ENCODE measurements at regions not wholly inside any gene's neighbourhood (a gene's known extent, or its start where the extent isn't known, plus 50 kb on each side); places are given as distances from the start of the nearest gene placed in this dataset.
A peak's percentile ranks its signal among the peaks of the same experiment; 100 is the strongest.

DNA sequence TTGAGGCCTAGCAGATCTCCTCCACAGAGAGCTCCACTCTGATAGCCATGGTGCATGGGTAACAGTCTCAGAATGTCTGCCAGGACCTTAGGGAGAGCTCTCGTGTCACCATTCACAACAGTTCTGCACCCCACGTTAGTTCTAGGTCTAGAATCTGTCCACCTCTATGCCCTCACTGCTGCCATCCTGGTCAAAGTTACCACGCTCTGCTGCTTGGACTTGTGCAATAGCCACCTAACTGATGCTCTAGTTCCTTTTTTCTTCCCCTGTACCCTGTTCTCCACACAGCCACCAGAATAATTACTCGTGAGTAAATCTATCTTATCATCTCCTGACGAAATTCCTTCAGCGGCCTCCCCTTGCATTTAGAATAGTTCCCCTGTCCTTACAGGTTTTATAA, 268.8 kb upstream of the GATB start:
- Histone ChIP-seq H3K27ac (no peak overlapping the region), H3K4me1 (peaks cover 0 to 14% of the 10 kb centered on the region in 2 donors), H3K27me3 (no peaks in the 10 kb centered on the region), H3K4me3 (no peak overlapping the region), H3K9me3 (no peaks in the 10 kb centered on the region), H3K36me3 (no peaks in the 10 kb centered on the region)
- TF ChIP-seq, protein P1, sequence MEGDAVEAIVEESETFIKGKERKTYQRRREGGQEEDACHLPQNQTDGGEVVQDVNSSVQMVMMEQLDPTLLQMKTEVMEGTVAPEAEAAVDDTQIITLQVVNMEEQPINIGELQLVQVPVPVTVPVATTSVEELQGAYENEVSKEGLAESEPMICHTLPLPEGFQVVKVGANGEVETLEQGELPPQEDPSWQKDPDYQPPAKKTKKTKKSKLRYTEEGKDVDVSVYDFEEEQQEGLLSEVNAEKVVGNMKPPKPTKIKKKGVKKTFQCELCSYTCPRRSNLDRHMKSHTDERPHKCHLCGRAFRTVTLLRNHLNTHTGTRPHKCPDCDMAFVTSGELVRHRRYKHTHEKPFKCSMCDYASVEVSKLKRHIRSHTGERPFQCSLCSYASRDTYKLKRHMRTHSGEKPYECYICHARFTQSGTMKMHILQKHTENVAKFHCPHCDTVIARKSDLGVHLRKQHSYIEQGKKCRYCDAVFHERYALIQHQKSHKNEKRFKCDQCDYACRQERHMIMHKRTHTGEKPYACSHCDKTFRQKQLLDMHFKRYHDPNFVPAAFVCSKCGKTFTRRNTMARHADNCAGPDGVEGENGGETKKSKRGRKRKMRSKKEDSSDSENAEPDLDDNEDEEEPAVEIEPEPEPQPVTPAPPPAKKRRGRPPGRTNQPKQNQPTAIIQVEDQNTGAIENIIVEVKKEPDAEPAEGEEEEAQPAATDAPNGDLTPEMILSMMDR (IDR thresholded peaks at IDR 0.05): no peak
- DNase-seq (ENCODE audit: low spot score): no peak

DNA sequence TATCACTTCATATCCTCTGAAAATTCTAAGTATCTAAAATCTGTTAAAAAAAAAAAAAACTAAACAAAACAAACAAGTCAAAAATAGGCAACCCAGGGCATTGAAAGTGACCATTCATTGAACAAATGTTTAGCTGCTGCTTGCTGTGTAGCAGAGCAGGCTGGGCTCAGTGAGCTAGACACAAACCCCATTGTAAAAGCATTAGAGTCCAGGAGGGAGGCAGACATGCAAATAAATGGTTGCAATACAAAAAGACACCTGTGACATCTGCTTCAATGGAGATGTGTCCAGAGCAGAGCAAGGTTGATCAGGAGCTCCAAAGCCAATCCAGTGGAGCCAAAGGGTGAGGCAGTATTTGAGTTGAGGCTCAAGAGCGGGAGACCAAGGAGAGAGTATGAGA, 267.3 kb upstream of the GATB start:
- Histone ChIP-seq H3K4me3 (no peak overlapping the region), H3K4me1 (peaks cover 0 to 21% of the 10 kb centered on the region in 2 donors), H3K27me3 (no peaks in the 10 kb centered on the region), H3K36me3 (no peaks in the 10 kb centered on the region), H3K27ac (no peak overlapping the region), H3K9me3 (no peaks in the 10 kb centered on the region)
- TF ChIP-seq, protein P1 (IDR thresholded peaks at IDR 0.05): no peak
- DNase-seq (ENCODE audit: low spot score): no peak

DNA sequence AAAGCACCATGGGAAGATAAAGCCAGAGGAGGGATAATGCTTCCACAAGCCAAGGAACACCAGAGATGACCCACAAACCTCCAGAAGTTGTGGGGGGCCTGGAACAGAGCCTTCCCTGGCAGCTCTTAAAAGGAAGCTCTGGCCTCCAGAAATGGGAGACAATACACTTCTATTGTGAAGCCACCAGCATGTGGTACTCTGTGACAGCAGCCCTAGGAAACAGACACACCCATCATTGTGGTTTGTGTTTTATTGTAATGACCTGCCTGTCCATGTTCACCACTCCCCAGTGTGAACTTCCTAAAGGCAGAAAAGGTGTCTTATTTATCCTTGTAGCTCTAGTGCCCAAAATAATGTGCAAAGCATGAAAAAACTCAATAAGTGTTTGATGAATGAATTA, 264.1 kb upstream of the GATB start:
- H3K27me3 ChIP-seq: no peaks in the 10 kb centered on the region
- DNase-seq (ENCODE audit: low spot score): no peak
- no peaks in the 10 kb centered on the region for H3K9me3 ChIP-seq
- H3K36me3 ChIP-seq: no peaks in the 10 kb centered on the region
- H3K4me1 ChIP-seq: peaks cover 0 to 22% of the 10 kb centered on the region in 2 donors
- TF ChIP-seq, protein P1 (IDR thresholded peaks at IDR 0.05): no peak
- no peak overlapping the region for H3K4me3 ChIP-seq
- no peak overlapping the region for H3K27ac ChIP-seq

GRCh38 chr4:152023674-152024073, 262.9 kb upstream of the GATB start:
- Histone ChIP-seq H3K27ac (no peak overlapping the region), H3K9me3 (no peaks in the 10 kb centered on the region), H3K4me3 (no peak overlapping the region), H3K4me1 (peaks cover 0 to 22% of the 10 kb centered on the region in 2 donors), H3K36me3 (no peaks in the 10 kb centered on the region), H3K27me3 (no peaks in the 10 kb centered on the region)
- DNase-seq (ENCODE audit: low spot score): no peak
- TF ChIP-seq, protein P1 (IDR thresholded peaks at IDR 0.05): no peak

DNA sequence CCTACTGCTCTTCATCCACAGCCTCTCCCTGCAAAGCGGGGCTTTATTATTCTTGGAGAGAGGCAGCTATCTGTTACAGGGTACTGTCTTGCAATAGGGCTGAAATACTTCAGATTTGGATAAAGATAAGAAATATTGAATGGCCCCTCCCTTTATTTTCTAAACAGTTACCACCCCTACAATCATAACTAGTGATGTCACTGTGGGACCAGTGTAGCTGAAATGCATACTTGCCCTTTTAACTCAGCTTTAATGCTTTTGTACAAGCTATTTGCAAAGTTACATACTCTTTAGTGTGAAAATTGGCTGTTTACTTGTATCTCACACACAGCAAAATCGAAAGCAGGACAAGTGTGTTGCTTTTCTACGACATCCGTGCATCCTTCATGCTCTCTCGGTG, 261.7 kb upstream of the GATB start:
- DNase-seq (ENCODE audit: low spot score): no peak
- Histone ChIP-seq H3K9me3 (no peaks in the 10 kb centered on the region), H3K27me3 (no peaks in the 10 kb centered on the region), H3K36me3 (no peaks in the 10 kb centered on the region), H3K27ac (peak overlapping the region; percentile 8 to 41), H3K4me1 (peaks cover 0 to 22% of the 10 kb centered on the region in 2 donors), H3K4me3 (no peak overlapping the region)
- TF ChIP-seq, protein P1 (IDR thresholded peaks at IDR 0.05): no peak

DNA sequence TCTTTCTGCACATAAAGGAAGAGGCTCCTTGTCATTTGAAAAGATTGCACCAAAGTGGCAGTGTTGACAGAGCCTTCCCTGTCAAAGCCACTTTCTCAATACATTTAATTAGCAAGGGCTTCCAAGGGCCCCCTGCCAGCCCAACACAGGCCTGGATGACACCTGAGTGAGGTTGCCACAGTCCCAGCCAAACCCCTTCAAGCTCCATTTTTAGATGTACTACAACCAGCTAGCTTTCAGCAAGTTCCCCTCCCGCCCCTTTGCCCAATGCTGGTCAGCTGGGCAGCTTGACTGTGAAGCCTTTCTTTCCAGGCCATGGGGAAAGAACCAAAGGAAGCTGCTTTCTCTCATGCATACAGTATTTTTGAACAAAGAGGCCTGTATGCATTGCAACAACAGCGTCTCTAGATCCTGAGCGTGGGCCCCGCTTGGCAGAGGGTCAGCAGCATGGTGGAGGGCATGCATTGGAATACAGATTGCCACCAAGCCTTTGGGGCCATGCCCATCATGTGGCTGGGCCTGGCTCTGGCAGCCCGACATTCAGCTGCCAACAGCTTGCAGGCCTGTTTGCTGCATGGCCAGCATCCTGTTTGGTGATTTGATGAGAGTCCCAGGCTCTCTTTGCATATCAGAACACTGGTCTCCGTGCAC, 261.1 kb upstream of the GATB start:
- no peak for DNase-seq (ENCODE audit: low spot score)
- no peaks in the 10 kb centered on the region for H3K27me3 ChIP-seq
- H3K4me3 ChIP-seq: no peak overlapping the region
- H3K27ac ChIP-seq: peak overlapping the region in 1 of 2 donors; percentile 41
- H3K9me3 ChIP-seq: no peaks in the 10 kb centered on the region
- TF ChIP-seq, protein P1 (IDR thresholded peaks at IDR 0.05): no peak
- H3K4me1 ChIP-seq: peaks cover 0 to 22% of the 10 kb centered on the region in 2 donors
- no peaks in the 10 kb centered on the region for H3K36me3 ChIP-seq
